ELF-1 (cell line): ENCODE measurements at regions not wholly inside any gene's neighbourhood (a gene's known extent, or its start where the extent isn't known, plus 50 kb on each side); places are given as distances from the start of the nearest gene placed in this dataset.

ENCODE experiments used
- DNase-seq: peaks from one replicate; pipeline ENCODE4 v3.0.0-alpha.2; 2016; ENCODE audit warnings: low read depth, low spot score

- DNase-seq = peak; percentile 13
These were observed 448.9 kb downstream of the ARL4A start for GRCh38 chr7:13136345-13136744.

GRCh38 chr7:13139436-13139835 is 452.0 kb downstream of the ARL4A start:
- no peak for DNase-seq

GRCh38 chr7:13144673-13145072 is 457.2 kb downstream of the ARL4A start:
- no peak for DNase-seq

DNA sequence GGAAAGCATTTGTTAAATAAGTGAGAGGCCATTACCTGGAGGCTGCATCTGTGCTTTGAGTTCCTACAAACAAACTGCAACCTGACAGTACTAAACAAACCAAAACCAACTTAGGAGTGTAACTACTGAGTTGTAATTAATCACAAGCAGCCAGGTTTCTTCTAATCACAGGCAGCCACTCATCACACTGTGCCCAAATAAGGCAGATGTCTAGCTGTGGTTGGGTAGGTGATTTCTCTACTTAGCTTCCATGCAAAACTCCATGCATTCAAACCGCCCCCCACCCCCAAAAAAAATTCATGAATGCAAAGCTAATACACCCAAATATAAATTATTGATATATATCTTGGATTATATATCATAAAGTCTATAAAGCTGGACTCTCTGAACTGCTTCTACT is 461.1 kb downstream of the ARL4A start:
- DNase-seq = no peak

GRCh38 chr7:13151978-13152377 is 464.5 kb downstream of the ARL4A start:
- no peak for DNase-seq

GRCh38 chr7:13152755-13153154 is 465.3 kb downstream of the ARL4A start:
- no peak for DNase-seq

DNA sequence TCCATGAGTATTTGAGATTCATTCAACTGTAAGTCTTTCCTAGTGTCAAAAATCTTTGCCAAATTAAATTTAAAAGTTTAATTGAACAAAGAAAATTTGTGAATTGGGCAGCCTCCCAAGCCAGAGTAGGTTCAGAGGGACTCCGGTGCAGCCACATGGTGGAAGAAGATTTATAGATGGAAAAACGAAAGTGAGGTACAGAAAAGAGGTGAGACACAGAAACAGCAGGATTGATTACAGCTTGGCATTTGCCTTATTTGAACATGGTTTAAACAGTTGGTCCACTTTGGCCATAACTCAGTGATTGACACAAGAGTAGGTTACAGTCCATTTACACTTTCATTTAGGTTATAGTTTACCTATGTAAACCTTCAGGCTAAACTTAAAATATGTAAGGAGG is 465.8 kb downstream of the ARL4A start:
- DNase-seq = no peak

DNA sequence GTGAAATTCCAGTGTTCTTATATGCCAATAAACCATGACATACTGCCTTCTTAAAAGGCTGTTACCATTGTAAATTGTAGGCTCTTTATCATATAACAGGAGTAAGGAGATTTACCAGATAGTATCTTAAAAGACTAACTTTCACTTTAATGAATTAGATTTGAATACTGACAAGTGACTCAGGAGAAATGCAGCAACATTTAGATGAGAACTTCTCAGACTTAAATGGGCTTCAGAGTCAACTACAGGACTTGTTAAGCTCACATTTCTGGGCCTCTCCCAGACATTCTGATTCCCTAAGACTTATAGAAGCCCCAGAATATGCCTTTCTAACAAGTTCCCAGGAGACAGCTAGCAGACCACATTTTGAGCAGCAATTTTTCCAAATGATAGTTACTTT is 466.3 kb downstream of the ARL4A start:
- DNase-seq = no peak

GRCh38 chr7:13155188-13155587 is 467.8 kb downstream of the ARL4A start:
- DNase-seq = no peak

DNA sequence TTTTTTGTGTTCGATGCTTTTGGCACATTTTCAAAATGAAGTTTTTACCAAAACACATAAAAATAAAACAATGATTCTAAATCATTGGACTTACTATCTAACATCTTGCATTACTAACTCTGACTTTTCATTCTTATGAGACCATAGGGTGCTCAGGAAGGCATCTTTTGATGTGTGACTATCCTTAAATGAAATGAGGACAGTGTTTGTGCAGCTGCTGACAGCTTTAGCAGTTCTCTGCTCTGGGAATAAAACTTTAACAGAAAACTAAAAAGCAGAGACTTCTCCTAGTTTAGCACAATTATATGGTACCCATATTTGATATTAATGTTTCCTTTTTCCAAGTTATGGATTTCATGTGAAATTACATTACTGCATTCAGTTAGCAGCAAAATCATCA is 471.6 kb downstream of the ARL4A start:
- DNase-seq = no peak

GRCh38 chr7:13159467-13160184 is 472.2 kb downstream of the ARL4A start:
- DNase-seq = no peak

DNA sequence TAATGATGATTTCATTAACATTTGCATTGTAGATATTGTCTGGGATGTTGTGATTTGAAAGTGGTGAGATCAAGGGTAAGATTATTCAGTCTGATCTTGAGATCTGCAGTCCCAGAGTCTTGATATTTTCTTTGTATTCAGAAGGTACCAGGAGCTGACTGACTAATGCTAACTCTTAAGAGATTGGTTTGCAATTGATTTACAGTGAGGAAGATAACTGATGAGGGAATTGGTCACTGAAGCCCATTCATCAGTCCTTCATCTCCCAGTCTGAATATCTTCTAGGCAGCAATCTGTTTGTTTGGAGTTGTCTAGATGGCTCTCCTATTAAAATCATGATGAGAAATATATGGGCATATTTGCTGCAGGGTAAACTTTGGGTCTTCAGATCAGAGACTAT is 473.7 kb downstream of the ARL4A start:
- DNase-seq = no peak

- DNase-seq = no peak
These were observed 478.4 kb downstream of the ARL4A start for GRCh38 chr7:13165854-13166253.

GRCh38 chr7:13166801-13167200 is 479.4 kb downstream of the ARL4A start:
- no peak for DNase-seq

DNA sequence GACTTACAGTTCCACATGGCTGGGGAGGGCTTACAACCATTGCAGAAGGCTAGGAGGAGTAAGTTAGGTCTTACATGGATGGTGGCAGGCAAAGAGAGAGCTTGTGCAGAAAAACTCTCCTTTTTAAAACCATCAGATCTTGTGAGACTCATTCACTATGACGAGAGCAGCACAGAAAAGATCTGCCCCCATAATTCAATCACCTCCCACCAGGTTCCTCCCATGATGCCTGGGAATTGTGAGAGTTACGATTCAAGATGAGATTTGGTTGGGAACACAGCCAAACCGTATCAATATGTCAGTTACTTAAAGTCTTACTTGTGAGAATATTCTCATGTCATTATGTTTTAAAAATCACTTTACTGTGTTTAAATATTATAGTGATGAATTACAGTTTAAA is 481.9 kb downstream of the ARL4A start:
- no peak for DNase-seq

DNA sequence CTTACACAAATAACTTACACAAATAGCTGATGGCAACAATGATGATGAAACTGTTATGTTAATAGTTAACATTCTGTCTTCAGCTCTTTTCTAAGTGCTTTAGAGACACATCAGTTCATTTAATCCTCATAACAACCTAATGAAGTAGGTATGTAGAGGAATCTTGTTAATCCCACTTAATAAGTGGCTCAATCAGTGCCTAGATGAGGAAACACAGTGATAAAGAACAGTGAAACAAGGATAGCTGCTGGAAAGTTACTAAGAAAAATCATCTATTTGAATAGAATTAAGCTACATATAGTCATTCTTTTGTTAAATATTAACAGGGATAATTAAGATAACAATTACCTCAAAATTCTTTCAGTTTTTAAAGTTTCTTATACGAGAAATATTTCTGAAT is 487.6 kb downstream of the ARL4A start:
- no peak for DNase-seq

DNA sequence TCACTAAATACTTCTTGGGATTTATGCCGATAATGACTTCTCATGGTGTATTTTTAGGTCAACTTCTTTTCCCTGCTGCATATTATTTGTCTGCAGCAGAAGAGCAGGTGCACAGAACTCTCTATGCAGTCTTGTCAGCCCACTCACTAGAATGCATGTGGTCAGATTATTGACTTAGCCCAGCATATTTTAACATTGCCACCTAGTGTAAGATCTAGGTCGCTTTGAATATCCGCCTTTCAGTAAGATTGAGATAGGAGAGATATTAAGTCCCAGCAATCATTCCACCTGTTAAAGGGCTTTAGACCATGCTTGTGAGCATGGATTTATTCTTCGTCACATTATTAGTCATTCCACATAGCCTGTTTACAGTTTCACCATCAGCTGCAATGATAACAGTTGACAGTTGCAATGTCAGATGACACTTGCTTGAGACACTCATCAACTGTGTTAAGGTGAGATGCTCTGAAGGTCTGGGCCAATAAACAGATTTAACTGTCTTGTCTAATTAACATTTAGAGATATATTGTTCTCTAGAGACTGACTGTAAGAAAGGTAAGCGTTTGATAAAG is 491.7 kb downstream of the ARL4A start:
- DNase-seq = no peak

- DNase-seq = no peak
These were observed 492.5 kb downstream of the ARL4A start for GRCh38 chr7:13179775-13180523.

DNA sequence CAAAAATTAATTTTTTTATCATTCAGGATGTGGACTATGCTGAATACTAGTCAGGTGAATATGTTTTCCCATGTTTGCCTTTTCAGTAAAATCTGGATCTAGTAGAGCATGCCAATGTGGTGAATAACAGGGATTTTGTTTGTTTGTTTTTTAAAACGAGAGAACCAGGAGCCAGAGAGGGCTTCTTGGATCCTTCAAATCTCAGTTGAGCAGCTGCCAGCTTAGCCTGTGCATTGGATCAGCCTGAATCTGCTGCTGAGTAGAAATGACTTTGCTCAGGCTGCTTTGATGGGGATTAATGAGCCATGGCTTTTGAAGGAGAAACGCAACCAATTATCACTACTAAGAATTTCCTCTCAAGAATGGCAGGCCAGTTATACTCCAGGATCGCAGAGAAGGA is 493.8 kb downstream of the ARL4A start:
- no peak for DNase-seq

DNA sequence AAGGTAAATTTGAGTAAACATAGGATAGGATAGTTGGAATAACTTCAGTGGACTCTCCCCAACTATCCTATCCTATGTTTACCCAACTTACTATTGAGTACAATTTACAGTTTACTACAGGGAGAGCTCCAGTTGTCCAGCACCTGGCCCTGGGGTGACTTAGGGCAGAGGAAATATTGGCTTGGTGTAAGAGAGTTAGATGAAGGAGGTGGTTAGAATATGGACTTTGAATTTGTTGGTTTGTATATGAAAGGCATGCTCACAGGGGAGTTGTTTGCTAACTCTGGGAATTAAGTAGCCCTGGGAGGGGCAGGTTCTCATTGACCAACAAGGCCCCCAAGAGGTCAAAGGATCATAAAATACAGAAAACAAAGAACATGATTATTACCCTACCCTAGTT is 497.7 kb downstream of the ARL4A start:
- no peak for DNase-seq

- no peak for DNase-seq
These were observed 500.9 kb downstream of the ARL4A start for GRCh38 chr7:13188236-13188805.

DNA sequence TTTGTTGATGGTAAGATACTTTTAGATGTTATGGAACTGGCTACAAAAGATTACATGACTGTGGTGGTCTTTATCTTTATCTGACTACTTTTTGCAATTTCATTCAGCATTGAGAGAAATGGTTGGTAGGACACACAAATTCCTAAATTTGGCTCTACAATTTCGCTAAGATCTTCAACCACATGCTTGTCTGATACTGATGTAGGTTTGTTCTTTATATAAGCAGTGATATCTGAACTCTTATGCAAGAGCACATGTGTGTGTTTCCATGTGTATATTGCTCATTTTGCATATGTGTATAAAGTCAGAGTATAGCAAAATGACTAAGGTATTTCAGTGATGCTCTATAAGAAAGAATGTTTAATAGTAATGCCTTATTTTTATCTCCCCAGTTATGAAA is 501.5 kb downstream of the ARL4A start:
- no peak for DNase-seq

DNA sequence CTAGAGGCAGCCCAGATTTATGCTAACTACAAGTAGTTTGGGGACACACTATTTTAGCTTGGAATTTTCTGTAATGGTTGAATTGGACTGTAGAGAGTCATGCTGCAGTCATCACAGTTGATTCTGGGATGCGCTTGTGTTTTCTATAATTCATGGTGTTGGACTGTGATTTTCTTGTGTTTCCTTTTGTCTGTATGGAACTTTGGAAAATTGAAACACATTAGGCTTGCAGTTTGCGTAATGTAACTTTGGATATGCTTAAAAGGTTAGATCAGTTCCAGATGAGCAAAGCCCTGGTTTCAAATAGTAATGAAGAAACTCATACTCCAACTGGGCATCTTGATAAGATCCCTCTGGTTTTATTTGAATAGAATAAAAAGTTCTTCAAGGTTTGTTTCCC is 502.2 kb downstream of the ARL4A start:
- DNase-seq = no peak
